ENCODE measurements at regions not wholly inside any gene's neighbourhood (a gene's known extent, or its start where the extent isn't known, plus 50 kb on each side); places are given as distances from the start of the nearest gene placed in this dataset.

DNA sequence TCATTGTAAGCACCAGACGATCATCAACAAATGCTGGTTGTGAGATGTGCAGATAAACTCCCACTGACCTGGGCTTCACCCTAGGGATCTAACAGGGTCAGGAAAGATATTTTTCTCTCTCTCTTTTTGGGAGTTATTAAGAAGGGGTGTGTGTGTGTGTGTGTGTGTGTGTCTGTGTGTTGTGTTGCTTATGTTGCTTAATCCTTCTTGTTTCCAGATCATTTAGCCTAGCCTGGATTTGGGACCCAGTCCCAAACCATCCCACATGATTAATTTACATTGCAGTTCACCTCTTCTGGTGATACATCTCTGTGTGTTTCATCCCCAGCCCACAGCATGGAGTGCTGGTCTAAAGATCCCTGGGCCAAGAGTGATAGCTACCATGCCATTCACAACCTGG is 122.8 kb upstream of the IPO9 start:
- no peak for DNase-seq (ENCODE audit: low read depth in 3 of 3, low spot score in 1 of 3)

DNA sequence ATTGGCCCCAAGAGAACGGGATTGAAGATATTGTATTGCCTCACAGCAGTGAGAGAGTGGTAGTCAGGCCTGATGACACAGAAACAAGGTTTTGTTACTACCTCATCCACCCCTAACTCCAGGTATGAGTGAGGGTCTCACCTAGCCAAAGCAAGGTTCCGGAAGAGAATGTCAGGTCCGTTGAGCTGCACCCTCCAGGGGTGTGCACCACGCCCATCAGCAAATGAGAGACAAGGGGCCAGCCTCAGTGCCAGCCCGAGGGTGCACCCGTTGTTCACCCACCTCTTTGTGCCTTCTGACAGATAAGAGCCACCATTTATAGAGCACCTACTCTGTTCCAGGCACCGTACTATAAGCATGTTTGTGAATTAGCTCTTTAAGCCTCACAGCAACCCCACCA is 121.9 kb upstream of the IPO9 start:
- no peak for DNase-seq (ENCODE audit: low read depth in 3 of 3, low spot score in 1 of 3)

DNA sequence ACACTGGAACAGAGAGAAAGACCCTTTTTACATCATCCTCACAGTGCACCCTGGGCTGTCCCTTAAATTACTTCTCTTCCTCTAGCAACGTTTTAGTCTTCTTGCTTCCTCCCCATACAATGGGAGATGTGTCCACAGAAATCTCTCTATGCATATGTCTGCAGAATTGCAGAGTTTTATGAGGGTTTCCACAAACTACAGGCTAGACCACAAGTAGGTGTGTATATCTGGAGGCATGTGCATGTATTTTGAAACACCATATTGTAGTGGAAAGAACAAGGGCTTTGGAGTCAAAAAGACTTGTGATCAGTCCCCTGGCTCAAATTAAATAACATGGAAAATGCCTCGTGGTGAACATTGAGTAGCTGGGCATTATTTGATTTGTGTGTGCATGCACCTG is 121.3 kb upstream of the IPO9 start:
- no peak for DNase-seq (ENCODE audit: low read depth in 3 of 3, low spot score in 1 of 3)

DNA sequence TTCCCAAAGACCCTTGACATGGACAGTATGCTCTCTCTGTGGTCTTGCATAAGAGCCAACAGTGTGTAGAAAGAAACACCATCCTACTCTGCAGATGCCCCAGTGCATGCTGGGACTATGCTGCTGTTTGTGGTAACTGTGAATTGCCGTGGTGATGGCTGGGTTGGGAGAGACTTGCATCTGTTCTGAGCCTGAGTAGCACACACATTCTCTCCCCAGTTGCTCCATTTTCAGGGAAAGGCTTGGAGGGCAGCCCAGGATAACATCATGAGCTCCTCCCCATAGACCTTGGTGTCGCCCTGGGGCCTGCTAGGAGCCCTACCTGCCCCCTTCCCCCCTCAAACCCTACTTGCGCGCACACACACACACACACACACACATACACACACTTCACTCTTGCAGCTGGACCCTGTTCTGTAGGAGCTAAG is 120.9 kb upstream of the IPO9 start:
- DNase-seq (ENCODE audit: low read depth in 3 of 3, low spot score in 1 of 3), result no peak

DNA sequence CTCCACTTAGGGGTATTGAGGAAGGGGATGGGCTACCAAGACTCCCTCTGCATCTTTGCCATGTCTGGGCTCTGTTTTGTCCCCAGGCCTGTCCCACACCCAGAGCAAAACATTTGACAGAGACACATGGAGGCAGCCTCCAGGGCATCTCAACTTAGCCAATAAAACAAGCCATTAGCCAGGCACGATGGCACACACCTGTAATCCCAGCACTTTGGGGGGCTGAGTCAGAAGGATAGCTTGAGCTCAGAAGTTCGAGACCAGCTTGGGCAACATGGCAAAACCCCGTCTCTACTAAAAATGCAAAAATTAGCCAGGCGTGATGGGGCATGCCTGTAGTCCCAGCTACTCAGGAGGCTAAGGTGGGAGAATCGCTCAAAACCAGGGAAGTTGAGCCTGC is 120.3 kb upstream of the IPO9 start:
- no peak for DNase-seq (ENCODE audit: low read depth in 3 of 3, low spot score in 1 of 3)

DNA sequence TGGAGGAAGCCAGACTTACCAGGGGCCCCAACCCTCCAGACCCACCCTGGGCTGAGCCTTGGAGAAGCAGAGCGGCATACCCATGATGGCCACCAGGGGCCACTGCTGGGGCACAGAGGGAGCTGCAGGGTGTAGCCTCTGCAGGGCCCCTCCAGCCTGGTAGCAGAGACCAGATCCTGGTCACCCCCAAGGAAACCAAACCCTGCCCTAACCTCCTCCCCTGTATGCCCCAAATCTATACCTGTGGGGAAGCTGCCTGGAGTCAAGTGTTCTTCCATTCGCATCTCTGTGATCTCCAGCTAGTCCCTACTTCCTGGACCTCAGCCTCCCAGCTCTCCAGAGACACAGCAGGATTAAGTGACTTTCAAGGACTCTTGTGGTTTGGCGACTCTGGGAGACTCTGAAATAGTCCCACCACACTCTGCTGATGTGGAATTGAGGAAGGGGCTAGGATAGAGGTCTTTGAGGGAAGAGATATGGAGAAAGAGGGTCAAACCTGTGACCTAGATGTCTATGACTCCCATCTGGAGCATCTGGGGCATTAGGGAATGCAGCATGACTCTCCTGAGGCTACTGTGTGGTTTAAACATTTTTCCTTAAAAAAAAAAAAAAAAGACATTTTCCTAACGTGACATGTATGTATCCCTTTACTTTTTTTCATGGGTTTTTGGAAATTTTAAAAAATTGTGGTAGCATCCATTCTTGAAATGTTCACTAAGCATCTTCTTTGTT is 119.2 kb upstream of the IPO9 start:
- peak in 2 of 3 donors; percentile 13 to 39 for DNase-seq (ENCODE audit: low read depth in 3 of 3, low spot score in 1 of 3)

DNA sequence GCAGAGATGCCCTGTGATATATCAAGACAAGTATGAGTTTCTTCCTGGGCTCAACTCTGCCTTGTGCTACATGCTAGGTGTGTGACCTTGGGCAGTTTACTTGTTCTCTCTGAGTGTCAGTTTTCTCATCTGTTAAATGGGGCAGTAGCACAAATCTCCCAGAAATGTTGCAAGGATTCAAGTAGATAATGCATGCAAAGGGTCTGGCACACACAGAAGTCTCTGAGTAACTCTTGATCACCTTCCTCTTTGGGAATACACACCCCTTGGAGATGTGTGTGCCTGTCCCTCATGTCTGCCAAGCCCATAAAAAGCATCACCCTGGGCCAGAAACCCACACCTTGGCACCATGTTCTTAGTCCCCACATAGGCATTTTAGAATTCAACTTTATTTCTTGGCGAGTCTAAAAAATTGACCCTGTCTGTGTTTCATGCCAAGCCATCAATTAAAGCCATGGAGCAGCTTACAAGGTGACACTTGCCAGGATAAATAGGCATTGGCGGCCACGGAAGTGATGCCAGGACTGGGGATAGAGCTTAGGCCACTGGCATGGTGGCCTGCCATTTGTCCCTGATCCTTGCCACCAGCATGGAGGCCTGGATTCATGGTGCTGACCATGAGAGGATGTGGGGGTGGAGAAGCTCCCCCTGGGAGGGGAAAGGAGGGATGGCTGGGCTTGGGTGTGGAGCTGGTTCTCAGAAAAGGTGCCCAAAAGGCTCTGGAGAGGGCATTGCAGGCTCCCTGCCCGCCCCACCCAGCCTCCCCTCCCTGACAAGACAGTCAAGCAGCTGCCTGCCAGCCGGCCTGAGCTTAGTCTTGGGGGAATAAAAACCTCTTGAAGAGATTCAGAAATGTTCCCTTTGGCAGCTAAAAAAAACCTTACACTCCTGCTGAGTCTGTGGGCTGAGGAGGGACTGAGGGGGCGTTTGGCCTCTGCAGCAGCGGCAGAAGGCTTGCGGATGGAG is 118.0 kb upstream of the IPO9 start:
- no peak for DNase-seq (ENCODE audit: low read depth in 3 of 3, low spot score in 1 of 3)

DNA sequence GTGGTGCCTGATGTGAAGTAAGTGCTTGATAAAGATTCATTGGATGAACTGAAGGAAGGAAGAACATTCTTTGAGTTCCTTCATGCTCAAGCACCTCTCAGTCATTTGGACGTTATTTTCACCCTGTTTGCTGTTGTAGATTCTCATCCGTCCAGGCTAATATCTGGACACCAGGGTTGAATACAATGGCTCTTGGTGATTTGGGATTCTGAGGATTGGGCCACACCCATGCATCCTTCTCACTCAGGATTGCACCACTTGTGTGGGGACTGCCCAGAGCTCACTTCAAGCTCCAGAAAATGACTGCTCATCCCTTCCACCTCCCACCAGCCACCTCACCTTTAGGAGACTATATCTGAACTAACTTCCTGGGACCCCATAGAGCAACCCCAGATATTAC is 117.1 kb upstream of the IPO9 start:
- no peak for DNase-seq (ENCODE audit: low read depth in 3 of 3, low spot score in 1 of 3)

DNA sequence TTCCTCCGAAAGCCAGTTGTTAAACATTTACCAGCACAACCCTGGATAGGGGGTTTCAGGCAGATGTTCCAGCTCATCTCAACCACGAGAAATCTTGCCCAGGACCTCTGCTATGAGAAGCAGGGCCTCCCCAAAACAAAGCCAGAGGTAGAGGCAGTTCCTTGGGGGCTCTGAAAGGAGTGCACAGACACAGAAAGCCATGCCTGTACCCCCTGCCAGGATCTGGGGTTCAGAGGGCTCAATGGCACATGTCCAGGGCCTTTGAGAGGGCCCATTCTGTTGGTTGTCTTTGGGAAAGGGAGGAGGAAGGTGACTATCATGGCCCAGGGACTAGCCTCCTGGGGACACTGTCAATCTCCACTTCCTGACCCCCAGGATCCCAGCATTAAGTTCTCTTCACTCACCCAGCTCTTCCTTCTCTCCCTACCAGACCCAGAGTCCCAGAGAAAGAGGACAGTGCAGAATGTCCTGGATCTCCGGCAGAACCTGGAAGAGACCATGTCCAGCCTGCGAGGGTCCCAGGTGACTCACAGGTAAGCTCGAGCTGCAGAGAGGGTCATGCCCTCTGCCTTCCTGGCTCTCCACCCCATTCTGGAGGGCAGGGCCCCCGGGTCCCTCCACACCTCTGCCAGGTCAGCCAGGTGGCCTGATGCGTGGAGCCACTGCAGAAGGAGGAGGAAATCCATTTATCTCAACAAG is 116.4 kb upstream of the IPO9 start:
- DNase-seq (ENCODE audit: low read depth in 3 of 3, low spot score in 1 of 3), result no peak

DNA sequence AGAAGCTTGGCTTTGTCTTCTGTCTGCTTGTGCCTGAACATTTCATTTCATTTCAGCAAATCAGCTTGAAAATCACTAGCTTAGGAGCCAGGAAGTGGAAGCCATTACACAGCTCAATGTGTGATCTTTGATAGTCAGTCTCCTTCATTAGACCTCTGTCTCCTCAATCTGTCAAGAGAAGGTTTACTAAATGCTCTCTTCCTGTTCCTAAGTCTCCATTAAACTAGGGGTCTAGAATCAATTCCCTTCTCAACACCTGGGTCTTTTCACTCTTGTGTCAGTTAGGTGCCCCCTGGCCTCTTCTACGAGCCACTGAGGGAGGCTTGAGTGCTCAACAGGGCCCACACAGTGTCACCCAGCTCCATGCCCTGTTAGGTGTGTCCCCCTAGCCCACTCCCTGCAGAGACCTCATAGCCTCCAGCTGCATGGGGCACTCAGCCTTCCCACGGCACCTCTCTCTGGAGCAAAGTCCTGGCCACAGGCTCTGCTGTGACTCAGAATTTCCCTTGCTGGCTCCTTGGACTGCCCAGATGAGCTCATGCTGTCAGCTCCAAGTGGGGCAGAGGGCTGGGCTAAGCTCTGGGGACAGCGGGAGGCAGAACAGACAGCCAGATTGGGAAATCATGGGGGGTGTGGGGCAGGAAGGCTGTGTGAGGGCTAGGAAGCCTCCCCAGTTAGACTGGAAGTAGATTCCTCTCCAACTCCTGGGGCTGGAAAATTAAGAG is 115.7 kb upstream of the IPO9 start:
- DNase-seq (ENCODE audit: low read depth in 3 of 3, low spot score in 1 of 3), result no peak

DNA sequence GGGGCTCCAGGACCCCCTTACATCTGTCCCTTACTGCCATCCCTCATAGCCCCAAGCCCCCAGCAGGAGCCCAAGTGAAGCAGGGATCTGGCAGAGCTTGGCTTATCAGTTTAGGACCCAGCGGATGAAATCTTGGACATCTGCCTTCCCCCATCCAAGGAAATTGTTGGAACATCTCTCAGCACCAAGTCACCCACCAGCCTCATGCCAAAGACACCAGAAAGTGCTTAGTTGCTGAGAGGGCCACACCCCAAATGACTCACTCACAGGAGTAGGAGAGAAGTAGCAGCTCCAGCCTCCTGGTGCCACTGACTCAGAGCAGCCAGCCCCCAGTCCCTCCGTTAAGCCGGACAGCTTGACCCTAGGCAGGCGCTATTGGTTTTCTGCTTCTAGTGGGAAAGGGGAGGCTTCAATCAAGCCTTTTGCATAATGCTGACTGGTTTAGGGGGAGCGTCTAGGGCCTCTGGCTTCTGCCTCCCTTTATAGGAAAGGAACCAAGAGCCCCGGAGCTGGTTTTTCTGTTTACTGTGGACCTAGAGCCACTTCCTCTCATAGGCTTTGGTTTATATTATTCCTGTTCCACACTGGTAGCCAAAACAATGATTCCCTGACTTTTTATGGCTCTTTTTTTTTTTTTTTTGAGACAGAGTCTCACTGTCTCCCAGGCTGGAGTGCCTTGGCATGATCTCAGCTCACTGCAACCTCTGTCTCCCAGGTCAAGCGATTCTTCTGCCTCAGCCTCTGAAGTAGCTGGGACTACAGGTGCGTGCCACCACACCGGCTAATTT is 114.2 kb upstream of the IPO9 start:
- no peak for DNase-seq (ENCODE audit: low read depth in 3 of 3, low spot score in 1 of 3)

DNA sequence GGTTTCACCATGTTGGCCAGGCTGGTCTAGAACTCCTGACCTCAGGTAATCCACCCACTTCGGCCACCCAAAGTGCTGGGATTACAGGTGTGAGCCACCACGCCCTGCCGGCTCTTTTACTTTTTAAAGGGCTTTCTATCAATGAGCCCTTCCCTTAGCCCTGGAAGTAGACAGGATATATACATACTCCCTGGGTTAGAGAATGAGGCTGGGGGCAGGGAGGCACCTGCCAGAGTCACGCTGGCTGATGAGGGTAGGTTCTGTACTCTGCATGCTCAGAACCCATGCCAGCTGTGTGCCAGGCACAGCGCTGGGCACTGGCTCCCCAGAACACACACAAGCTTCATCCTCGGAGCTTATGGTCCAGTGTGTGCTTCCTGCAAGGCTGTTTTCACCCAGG is 113.6 kb upstream of the IPO9 start:
- DNase-seq (ENCODE audit: low read depth in 3 of 3, low spot score in 1 of 3), result no peak

DNA sequence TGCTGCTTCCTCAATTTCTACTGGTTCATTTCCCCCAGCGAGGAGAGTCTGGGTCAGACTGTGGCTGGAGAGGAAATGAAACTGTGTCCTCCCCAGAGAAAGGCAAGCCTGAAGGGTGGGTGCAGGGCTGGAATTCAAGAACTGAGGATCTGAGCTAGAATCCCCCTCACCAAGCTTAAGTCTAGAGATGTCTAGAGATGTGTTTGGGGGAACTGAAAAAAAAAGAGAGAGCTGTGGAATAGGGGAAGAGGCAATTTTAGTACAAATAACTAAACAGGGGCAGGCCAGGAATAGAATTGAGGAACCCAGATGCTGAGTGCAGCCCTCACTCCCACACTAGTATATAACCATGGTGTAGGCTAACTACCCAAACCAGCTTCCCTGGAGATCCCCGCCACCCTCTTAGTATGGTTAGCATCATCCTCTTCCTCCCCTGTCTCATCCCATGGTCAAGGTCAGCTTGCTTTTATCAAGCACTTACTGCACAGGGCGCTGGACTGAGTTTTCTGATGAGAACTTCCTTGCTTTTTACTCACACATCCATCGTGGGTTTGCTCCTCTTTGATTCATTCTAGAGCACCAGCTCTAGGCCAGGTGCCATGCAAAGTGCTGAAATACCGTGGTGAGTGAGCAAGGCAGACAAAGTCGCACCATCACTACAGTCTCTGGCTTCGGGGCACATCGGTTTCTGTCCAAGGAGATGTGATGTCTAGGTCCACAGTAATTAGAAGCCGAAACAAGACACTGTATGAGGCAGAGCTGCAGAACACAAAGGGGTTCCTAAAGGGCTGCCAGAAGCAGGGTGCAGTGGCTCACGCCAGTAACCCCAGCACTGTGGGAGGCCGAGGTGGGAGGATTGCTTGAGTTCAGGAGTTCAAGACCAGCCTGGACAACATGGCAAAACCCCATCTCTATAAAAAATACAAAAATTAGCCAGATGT is 112.9 kb upstream of the IPO9 start:
- no peak for DNase-seq (ENCODE audit: low read depth in 3 of 3, low spot score in 1 of 3)

DNA sequence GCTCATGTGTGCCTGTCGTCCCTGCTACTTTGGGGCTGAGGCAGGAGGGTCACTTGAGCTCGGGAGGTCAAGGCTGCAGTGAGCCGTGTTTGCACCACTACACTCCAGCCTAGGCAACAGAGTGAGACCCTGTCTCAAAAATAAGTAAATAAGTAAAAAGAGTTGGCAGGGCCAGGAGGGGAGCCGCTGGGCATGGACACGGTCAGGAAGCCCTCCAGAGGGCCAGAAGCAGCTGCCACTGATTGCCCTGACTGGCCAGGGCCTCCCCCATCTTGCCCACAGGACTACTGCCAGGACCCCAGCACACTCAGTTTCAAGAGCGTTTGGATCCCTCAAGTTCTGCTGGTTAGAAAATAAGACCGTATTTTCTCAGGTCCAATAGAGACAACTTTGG is 112.2 kb upstream of the IPO9 start:
- DNase-seq (ENCODE audit: low read depth in 3 of 3, low spot score in 1 of 3), result no peak

DNA sequence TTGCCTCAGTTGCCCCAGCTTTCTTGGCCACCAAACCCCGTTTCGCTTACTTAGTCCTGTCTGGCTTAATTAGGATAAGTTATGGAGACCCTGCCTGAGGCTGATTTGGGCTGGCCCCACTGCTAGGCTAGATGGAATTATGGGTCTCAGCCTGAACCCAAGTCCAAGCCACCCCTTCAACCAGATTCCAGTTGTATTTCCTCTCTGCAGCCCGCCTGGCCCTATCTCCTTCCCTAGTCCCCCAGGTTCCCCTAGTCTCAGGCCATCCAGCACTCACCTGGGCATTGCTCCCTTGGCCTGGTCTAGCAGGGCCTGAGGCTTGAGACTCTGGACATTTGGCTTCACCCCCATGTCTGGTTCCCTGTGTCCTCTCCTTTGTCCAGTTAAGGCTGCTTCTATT is 111.7 kb upstream of the IPO9 start:
- DNase-seq (ENCODE audit: low read depth in 3 of 3, low spot score in 1 of 3), result no peak

DNA sequence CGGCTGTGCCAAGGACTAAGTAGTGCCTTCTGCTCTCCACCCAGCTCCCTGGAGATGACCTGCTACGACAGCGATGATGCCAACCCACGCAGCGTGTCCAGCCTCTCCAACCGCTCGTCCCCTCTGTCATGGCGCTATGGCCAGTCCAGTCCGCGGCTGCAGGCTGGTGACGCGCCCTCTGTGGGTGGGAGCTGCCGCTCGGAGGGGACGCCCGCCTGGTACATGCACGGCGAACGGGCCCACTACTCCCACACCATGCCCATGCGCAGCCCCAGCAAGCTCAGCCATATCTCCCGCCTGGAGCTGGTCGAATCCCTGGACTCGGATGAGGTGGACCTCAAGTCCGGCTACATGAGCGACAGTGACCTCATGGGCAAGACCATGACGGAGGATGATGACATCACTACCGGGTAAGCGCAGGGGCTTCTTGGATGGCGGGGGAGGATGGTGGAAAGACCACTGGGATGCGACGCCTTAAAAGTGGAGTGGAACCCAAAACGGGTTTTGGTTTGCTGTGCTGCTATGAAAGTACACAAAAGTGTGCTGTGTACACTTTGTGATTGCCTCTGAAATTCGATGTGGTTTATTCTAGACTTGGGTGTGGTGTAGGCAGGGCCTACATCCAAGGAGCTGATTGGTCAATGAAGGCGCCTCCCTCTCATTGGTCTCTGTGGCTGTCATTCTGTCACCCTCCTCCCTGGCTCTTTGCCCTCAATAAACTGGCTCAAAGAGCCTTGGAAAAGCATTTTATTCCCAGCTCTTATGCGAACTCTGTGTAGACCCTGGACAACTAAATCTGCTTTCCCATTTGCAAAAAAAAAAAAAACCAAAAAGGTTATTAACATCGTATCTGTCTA is 110.4 kb upstream of the IPO9 start:
- no peak for DNase-seq (ENCODE audit: low read depth in 3 of 3, low spot score in 1 of 3)

DNA sequence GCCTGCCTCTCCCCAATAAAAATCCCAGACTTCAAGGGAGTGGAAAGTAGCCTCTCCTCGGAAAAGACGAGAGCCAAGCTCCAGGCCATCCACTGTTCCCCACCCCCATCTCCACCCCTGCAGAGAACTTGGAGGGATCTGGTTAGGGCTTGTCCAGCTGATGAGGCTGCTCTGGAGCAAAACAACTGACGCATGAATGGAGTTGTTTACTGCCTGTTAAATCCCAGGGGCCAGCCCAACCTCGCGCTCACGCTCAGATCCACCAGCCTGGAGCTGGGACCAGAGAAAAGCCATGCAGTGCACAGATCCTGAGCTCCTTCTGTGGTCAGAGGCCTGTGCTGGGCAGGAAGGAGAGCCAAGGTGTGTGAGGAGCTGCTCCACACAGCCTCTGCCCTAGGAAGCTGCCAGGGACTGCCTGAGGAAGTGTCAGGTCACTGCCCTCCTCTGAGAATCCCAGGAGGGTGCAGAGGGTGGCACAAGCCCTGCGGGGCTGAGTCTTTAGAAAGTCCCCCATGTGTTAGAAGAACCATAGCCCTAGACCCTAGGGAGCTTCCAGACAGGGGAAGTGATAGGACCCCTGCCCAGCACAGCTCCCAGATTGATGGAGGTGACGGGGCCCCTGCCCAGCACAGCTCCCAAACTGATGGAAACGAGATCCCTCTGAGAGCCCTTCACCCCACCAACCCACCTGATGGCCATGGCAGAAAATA is 109.0 kb upstream of the IPO9 start:
- no peak for DNase-seq (ENCODE audit: low read depth in 3 of 3, low spot score in 1 of 3)

DNA sequence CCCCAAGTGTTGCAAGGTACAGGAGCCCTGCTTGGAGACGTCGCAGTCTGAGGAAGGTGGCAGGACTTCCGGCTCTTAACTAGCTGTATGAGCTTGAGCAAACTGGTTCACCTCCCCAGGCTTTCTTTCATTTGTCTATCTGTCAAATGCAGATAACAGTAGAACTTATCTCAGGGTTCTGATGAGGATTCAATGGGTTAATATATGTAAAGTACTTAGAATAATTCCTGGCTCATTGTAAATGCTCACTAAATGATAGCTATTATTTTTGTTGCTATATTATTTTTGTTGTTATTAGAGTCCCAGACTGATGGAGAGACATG is 108.5 kb upstream of the IPO9 start:
- no peak for DNase-seq (ENCODE audit: low read depth in 3 of 3, low spot score in 1 of 3)
